T-helper 17 cell (primary cell): ENCODE measurements at regions not wholly inside any gene's neighbourhood (a gene's known extent, or its start where the extent isn't known, plus 50 kb on each side); places are given as distances from the start of the nearest gene placed in this dataset.

Source experiments
- ATAC-seq: fragments of 150-1000 bp; cut with Tn5 transposase; 2 replicates; pipeline ENCODE4 v1.10.0; 2021; ENCODE audit warnings: mild to moderate bottlenecking, moderate library complexity
- DNase-seq, 3 donors: peaks; one replicate each; pipeline versions ENCODE4 v3.0.0 to v3.0.0-alpha.2; 2020 to 2021
- H3K9me3 ChIP-seq: one replicate; pipeline ENCODE4 v1.7.0; 2013; ENCODE audit warnings: low read length, mild to moderate bottlenecking; ENCODE audit not compliant: control insufficient read depth, poor library complexity, severe bottlenecking
- H3K27ac Mint-ChIP-seq: one replicate; pipeline ENCODE4 v1.8.0; 2022; ENCODE audit warnings: mild to moderate bottlenecking, moderate library complexity, mixed read lengths
- H3K27me3 Mint-ChIP-seq: one replicate; pipeline ENCODE4 v1.8.0; 2022; ENCODE audit warnings: mixed read lengths
- H3K36me3 Mint-ChIP-seq: one replicate; pipeline ENCODE4 v1.8.0; 2022; ENCODE audit warnings: low read depth, mixed read lengths
- H3K4me1 Mint-ChIP-seq: one replicate; pipeline ENCODE4 v1.8.0; 2022; ENCODE audit warnings: mild to moderate bottlenecking, mixed read lengths
- H3K4me3 Mint-ChIP-seq: one replicate; pipeline ENCODE4 v1.8.0; 2022; ENCODE audit warnings: mild to moderate bottlenecking, moderate library complexity, mixed read lengths

DNA sequence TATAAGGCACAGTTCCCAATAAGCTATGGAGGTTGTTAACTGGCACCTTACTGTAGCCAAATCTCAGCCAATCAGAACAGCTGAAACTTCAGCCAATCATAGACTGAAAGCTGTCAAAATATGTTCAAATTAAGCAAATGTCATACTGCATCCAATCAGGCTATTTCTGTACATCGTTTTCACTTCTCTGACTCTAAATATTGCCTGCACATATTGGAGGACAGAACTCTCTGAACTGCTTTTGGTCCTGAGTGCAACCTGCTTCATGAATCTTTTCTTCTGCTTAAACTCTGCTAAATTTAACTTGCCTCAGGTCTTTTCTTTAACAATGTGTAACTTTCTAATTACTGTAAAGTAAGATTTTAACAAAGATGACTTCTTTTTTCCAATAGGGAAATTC lies 1198.9 kb upstream of the PCDH7 start:
- Mint-ChIP-seq H3K36me3 (no peaks in the 10 kb centered on the region), H3K4me1 (no peaks in the 10 kb centered on the region), H3K4me3 (no peak overlapping the region), H3K27me3 (no peaks in the 10 kb centered on the region), H3K27ac (no peak overlapping the region)
- H3K9me3 ChIP-seq = peaks cover 4% of the 10 kb centered on the region
- ATAC-seq (no peak), DNase-seq (no peak)

DNA sequence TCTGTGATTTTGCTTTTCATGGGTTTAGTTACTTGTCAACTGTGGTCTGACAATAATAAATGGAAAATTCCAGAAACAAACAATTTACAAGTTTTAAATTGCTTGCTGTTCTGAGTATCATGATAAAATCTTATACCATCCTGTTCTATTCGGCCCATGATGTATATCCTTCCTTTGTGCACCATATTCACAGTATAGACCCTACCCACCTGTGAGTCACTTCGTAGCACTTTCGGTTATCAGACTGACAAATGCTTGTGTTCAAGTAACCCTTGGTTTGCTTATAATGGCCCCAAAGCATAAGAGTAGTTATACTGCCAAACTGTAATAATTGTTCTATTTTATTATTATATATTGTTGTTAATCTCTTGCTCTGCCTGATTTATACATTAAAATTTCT lies 1183.4 kb upstream of the PCDH7 start:
- no peaks in the 10 kb centered on the region for H3K9me3 ChIP-seq
- no peak for DNase-seq
- no peaks in the 10 kb centered on the region for H3K36me3 Mint-ChIP-seq
- ATAC-seq = no peak
- no peaks in the 10 kb centered on the region for H3K4me1 Mint-ChIP-seq
- H3K27ac Mint-ChIP-seq = no peak overlapping the region
- no peaks in the 10 kb centered on the region for H3K27me3 Mint-ChIP-seq
- H3K4me3 Mint-ChIP-seq = no peak overlapping the region

DNA sequence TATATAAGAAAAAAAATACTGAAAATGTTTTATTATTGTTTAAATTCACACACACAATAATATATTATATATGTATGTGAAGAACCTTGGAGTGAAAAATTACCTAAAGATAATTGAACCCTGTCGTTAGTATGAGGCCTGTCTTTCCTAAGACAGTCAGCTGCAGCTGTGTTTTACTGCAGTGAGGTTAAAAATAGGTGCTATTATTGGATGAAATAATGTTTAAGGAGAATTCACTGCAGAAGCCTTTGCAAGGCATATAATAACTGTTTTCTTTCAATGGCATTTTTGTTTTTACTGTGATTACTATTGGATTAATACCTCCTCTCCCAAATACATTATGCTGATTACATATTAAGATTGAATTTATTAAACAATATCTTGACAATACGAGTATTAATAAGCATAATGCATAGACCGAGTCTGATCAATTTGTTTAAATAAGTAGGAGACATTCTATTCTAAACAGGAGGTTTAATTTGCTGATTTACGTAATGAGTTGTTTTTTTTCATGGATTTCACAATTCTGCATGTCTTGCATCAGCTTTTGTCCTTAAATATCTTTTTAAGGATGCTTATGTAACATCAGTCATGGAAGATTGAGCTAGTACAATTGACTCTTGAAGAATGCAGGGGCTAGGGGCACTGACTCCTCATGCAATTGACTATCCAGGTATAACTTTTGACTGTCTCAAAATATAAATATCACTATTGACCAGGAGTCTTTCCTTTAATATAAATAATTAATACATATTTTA lies 1181.1 kb upstream of the PCDH7 start:
- no peak overlapping the region for H3K4me3 Mint-ChIP-seq

DNA sequence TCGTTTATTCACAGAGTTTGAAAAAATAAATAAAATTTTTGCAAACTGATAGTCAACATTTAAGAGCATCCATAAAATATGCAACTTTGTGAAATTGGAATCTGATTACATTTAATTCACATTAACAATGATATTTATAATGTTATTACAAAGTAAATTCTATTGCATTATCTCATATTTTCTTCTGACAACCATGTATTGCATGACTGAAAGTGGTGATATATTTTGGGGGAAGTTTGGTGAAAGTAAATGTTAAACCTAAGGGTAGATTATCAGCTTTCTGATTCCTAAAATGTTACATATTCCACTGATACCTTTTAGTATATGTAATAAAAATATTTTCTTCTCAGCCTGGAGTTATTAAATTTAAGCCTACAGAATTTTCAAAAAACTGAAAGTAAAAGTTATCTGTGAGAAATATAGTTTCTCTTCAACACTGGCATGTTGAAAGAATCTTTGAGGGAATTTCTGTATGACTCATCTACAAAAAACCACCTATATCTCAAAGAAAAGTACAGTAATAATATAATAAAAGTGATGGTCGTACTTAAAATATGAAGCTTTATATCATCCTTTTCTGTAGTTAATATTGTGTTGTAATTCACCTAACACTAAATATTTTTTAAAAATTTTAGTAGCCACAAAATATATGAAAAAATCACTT lies 1179.6 kb upstream of the PCDH7 start:
- no peaks in the 10 kb centered on the region for H3K4me1 Mint-ChIP-seq
- H3K36me3 Mint-ChIP-seq = no peaks in the 10 kb centered on the region
- H3K27ac Mint-ChIP-seq = no peak overlapping the region
- ATAC-seq = no peak
- DNase-seq = no peak
- H3K27me3 Mint-ChIP-seq = no peaks in the 10 kb centered on the region
- no peak overlapping the region for H3K4me3 Mint-ChIP-seq
- H3K9me3 ChIP-seq = no peaks in the 10 kb centered on the region

More for the DNA sequence above, 1181.1 kb upstream of the PCDH7 start:
- no peak overlapping the region for H3K27ac Mint-ChIP-seq
- no peaks in the 10 kb centered on the region for H3K4me1 Mint-ChIP-seq
- no peaks in the 10 kb centered on the region for H3K36me3 Mint-ChIP-seq
- DNase-seq (no peak), ATAC-seq (no peak)
- no peaks in the 10 kb centered on the region for H3K9me3 ChIP-seq
- no peaks in the 10 kb centered on the region for H3K27me3 Mint-ChIP-seq

- no peaks in the 10 kb centered on the region for H3K36me3 Mint-ChIP-seq
- H3K9me3 ChIP-seq = no peaks in the 10 kb centered on the region
- DNase-seq (no peak), ATAC-seq (no peak)
- H3K27me3 Mint-ChIP-seq = no peaks in the 10 kb centered on the region
- no peaks in the 10 kb centered on the region for H3K4me1 Mint-ChIP-seq
- H3K4me3 Mint-ChIP-seq = no peak overlapping the region
- H3K27ac Mint-ChIP-seq = no peak overlapping the region
Observed at GRCh38 chr4:29541757-29542156, 1178.4 kb upstream of the PCDH7 start.

DNA sequence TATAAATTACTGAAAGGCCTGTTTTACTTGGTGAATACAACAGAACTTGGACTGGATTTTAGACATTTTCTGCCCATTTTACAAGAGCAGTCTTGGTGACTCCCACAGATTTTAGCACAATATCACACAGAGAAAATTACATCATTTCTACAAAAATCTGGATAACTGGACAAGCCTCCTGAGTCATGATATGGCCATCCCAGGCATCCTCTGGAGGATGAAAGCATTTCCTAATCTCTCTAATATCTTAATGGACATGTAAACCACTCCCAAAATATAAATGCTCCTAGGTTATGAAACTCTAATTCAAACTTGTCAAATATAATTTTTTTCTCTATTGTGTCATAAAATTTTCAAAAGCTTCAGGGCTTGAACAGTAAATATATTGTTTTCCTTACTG lies 1170.8 kb upstream of the PCDH7 start:
- Mint-ChIP-seq H3K4me3 (no peak overlapping the region), H3K27ac (no peak overlapping the region), H3K27me3 (no peaks in the 10 kb centered on the region), H3K4me1 (no peaks in the 10 kb centered on the region), H3K36me3 (no peaks in the 10 kb centered on the region)
- ATAC-seq = no peak
- no peaks in the 10 kb centered on the region for H3K9me3 ChIP-seq
- no peak for DNase-seq

DNA sequence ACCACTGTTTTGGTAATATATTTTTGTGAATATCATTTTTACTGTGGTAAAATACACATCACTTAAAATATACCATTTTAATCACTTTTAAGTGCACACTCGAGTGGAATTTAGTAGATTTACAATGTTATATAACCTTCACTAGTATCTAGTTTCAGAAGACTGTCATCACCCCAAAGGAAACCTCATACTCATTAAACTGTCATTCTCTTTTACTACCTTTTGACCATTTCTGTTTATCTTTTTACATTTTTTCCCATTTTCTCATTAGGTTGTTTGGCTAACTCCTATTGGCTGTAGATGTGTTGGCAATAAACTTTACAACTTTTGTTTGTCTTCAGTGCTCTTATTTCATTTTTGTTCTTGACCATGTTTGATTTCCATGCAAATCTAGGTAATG lies 1168.3 kb upstream of the PCDH7 start:
- no peaks in the 10 kb centered on the region for H3K27me3 Mint-ChIP-seq
- H3K27ac Mint-ChIP-seq = no peak overlapping the region
- no peak overlapping the region for H3K4me3 Mint-ChIP-seq
- no peak for ATAC-seq
- DNase-seq = no peak
- H3K9me3 ChIP-seq = no peaks in the 10 kb centered on the region
- no peaks in the 10 kb centered on the region for H3K36me3 Mint-ChIP-seq
- no peaks in the 10 kb centered on the region for H3K4me1 Mint-ChIP-seq

GRCh38 chr4:29553846-29554245 lies 1166.3 kb upstream of the PCDH7 start:
- Mint-ChIP-seq H3K4me3 (no peak overlapping the region), H3K4me1 (no peaks in the 10 kb centered on the region), H3K27me3 (no peaks in the 10 kb centered on the region), H3K36me3 (no peaks in the 10 kb centered on the region), H3K27ac (no peak overlapping the region)
- H3K9me3 ChIP-seq = no peaks in the 10 kb centered on the region
- ATAC-seq (no peak), DNase-seq (no peak)

- Mint-ChIP-seq H3K36me3 (no peaks in the 10 kb centered on the region), H3K27me3 (no peaks in the 10 kb centered on the region), H3K27ac (no peak overlapping the region), H3K4me3 (no peak overlapping the region), H3K4me1 (no peaks in the 10 kb centered on the region)
- ATAC-seq = no peak
- DNase-seq = no peak
- no peaks in the 10 kb centered on the region for H3K9me3 ChIP-seq
Observed at GRCh38 chr4:29558789-29559188, 1161.4 kb upstream of the PCDH7 start.

GRCh38 chr4:29559286-29559685 lies 1160.9 kb upstream of the PCDH7 start:
- DNase-seq (no peak), ATAC-seq (no peak)
- H3K4me1 Mint-ChIP-seq = no peaks in the 10 kb centered on the region
- no peaks in the 10 kb centered on the region for H3K36me3 Mint-ChIP-seq
- no peaks in the 10 kb centered on the region for H3K9me3 ChIP-seq
- H3K27ac Mint-ChIP-seq = no peak overlapping the region
- H3K4me3 Mint-ChIP-seq = no peak overlapping the region
- H3K27me3 Mint-ChIP-seq = no peaks in the 10 kb centered on the region

- DNase-seq (no peak), ATAC-seq (no peak)
- H3K27me3 Mint-ChIP-seq = no peaks in the 10 kb centered on the region
- H3K9me3 ChIP-seq = no peaks in the 10 kb centered on the region
- no peak overlapping the region for H3K4me3 Mint-ChIP-seq
- no peaks in the 10 kb centered on the region for H3K4me1 Mint-ChIP-seq
- H3K27ac Mint-ChIP-seq = no peak overlapping the region
- H3K36me3 Mint-ChIP-seq = no peaks in the 10 kb centered on the region
Observed at GRCh38 chr4:29560452-29560851, 1159.7 kb upstream of the PCDH7 start.

- ATAC-seq (no peak), DNase-seq (no peak)
- Mint-ChIP-seq H3K36me3 (no peaks in the 10 kb centered on the region), H3K27ac (no peak overlapping the region), H3K4me3 (no peak overlapping the region), H3K4me1 (no peaks in the 10 kb centered on the region), H3K27me3 (no peaks in the 10 kb centered on the region)
- no peaks in the 10 kb centered on the region for H3K9me3 ChIP-seq
Observed at GRCh38 chr4:29565256-29565655, 1154.9 kb upstream of the PCDH7 start.

DNA sequence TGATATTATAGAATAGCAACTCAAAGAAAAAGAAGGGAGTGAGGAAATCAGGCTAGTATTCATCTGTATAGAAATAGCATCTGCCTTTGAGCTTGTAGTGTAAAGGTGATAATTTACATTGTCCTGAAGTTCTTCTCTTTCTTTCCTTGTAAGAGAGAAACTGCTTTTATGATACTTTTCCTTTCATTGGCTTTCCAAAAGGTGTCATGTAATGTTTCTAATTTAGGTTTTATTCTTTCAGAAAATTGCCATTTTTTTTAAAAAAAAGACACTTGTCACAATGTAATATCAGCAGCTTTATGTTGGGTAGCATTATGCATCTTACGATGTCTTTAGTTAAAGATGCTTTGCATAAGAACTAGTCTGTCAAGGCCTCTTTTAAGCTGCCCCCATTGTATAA lies 1153.8 kb upstream of the PCDH7 start:
- H3K36me3 Mint-ChIP-seq = no peaks in the 10 kb centered on the region
- no peak for ATAC-seq
- no peaks in the 10 kb centered on the region for H3K27me3 Mint-ChIP-seq
- H3K4me3 Mint-ChIP-seq = no peak overlapping the region
- H3K9me3 ChIP-seq = no peaks in the 10 kb centered on the region
- no peak for DNase-seq
- no peaks in the 10 kb centered on the region for H3K4me1 Mint-ChIP-seq
- no peak overlapping the region for H3K27ac Mint-ChIP-seq

GRCh38 chr4:29571322-29571721 lies 1148.8 kb upstream of the PCDH7 start:
- Mint-ChIP-seq H3K4me1 (no peaks in the 10 kb centered on the region), H3K36me3 (no peaks in the 10 kb centered on the region), H3K27ac (no peak overlapping the region), H3K27me3 (no peaks in the 10 kb centered on the region), H3K4me3 (no peak overlapping the region)
- ATAC-seq = no peak
- H3K9me3 ChIP-seq = no peaks in the 10 kb centered on the region
- no peak for DNase-seq
